GM12878 (cell line): ENCODE measurements at regions not wholly inside any gene's neighbourhood (a gene's known extent, or its start where the extent isn't known, plus 50 kb on each side); places are given as distances from the start of the nearest gene placed in this dataset.

Experiments
- BRCA1 ChIP-seq: IDR thresholded peaks from 2 replicates; pipeline ENCODE4 v1.6.1; 2011; ENCODE audit warnings: low read depth, low read length, improper control_type of control experiment
- EGR1 ChIP-seq, 2 experiments: IDR thresholded peaks; 1 replicate in 1 of 2; 2 replicates in 1 of 2; pipeline ENCODE4 v1.6.1; 2011 to 2012; ENCODE audit warnings: low read depth in 2 of 2, low read length in 2 of 2, borderline replicate concordance in 1 of 2, mild to moderate bottlenecking in 1 of 2, moderate library complexity in 1 of 2
- FOXM1 ChIP-seq: IDR thresholded peaks from 2 replicates; pipeline ENCODE4 v1.6.1; 2012; ENCODE audit warnings: low read depth, mild to moderate bottlenecking, inconsistent platforms, low read length, moderate library complexity
- NBN ChIP-seq: fragments of 450-650 bp; IDR thresholded peaks from 2 replicates; pipeline ENCODE4 v1.6.1; 2016
- POLR2AphosphoS5 ChIP-seq: IDR thresholded peaks from 2 replicates; pipeline ENCODE4 v1.6.1; 2011; ENCODE audit warnings: mild to moderate bottlenecking, low read length, inconsistent platforms
- RFX5 ChIP-seq: IDR thresholded peaks from 2 replicates; pipeline ENCODE4 v1.6.1; 2011; ENCODE audit warnings: low read depth, low read length, improper control_type of control experiment
- TF ChIP-seq, protein P1 (sequence below), 3 experiments: IDR thresholded peaks in 2 of 3; conservative IDR thresholded peaks in 1 of 3; 2 replicates each; pipeline ENCODE4 v1.5.1; 2011; ENCODE audit warnings: low read depth in 3 of 3, low read length in 3 of 3, mild to moderate bottlenecking in 3 of 3, control low read depth in 2 of 3, moderate library complexity in 2 of 3, inconsistent platforms in 1 of 3, mixed read lengths in 1 of 3; ENCODE audit not compliant: control insufficient read depth in 2 of 3, insufficient read depth in 1 of 3; ENCODE audit errors: extremely low read depth in 1 of 3
- TF ChIP-seq, protein P2 (sequence below): IDR thresholded peaks from 2 replicates; pipeline ENCODE4 v1.6.1; 2011; ENCODE audit warnings: low read depth, low read length, improper control_type of control experiment, borderline replicate concordance
- TF ChIP-seq, protein P3 (sequence below): fragments of 450-650 bp; IDR thresholded peaks from 2 replicates; pipeline ENCODE4 v1.6.1; 2014; ENCODE audit warnings: mild to moderate bottlenecking

DNA sequence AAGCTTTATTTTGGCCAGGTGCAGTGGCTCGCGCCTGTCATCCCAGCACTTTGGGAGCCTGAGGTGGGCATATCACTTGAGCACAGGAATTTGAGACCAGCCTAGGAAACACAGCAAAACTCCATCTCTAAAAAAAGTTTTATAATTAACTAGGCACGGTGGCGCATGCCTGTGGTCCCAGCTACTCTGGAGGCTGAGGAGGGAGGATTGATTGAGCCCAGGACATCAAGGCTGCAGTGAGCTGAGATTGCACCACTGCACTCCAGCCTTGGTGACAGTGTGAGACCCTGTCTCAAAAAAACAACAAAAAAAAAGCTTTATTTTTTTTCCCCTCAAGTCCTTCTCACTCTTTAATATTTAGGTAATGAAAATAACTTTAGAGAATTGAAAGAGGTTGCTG is 100.8 kb upstream of the CMC1 start:
- TF ChIP-seq BRCA1: no peak
- TF ChIP-seq RFX5: no peak
- TF ChIP-seq FOXM1: no peak
- TF ChIP-seq, protein P1, sequence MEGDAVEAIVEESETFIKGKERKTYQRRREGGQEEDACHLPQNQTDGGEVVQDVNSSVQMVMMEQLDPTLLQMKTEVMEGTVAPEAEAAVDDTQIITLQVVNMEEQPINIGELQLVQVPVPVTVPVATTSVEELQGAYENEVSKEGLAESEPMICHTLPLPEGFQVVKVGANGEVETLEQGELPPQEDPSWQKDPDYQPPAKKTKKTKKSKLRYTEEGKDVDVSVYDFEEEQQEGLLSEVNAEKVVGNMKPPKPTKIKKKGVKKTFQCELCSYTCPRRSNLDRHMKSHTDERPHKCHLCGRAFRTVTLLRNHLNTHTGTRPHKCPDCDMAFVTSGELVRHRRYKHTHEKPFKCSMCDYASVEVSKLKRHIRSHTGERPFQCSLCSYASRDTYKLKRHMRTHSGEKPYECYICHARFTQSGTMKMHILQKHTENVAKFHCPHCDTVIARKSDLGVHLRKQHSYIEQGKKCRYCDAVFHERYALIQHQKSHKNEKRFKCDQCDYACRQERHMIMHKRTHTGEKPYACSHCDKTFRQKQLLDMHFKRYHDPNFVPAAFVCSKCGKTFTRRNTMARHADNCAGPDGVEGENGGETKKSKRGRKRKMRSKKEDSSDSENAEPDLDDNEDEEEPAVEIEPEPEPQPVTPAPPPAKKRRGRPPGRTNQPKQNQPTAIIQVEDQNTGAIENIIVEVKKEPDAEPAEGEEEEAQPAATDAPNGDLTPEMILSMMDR (IDR thresholded peaks at IDR 0.05 in 2 of 3, conservative IDR thresholded peaks at IDR 0.05 in 1 of 3; ENCODE audit: control insufficient read depth in 2 of 3, extremely low read depth in 1 of 3, insufficient read depth in 1 of 3, low read depth in 3 of 3, low read length in 3 of 3): no peak
- no peak for TF ChIP-seq NBN
- no peak for TF ChIP-seq POLR2AphosphoS5
- TF ChIP-seq EGR1 (IDR thresholded peaks at IDR 0.05; ENCODE audit: borderline replicate concordance in 1 of 2, low read depth in 2 of 2, low read length in 2 of 2): no peak
- TF ChIP-seq, protein P2, sequence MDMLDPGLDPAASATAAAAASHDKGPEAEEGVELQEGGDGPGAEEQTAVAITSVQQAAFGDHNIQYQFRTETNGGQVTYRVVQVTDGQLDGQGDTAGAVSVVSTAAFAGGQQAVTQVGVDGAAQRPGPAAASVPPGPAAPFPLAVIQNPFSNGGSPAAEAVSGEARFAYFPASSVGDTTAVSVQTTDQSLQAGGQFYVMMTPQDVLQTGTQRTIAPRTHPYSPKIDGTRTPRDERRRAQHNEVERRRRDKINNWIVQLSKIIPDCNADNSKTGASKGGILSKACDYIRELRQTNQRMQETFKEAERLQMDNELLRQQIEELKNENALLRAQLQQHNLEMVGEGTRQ: no peak
- TF ChIP-seq, protein P3, sequence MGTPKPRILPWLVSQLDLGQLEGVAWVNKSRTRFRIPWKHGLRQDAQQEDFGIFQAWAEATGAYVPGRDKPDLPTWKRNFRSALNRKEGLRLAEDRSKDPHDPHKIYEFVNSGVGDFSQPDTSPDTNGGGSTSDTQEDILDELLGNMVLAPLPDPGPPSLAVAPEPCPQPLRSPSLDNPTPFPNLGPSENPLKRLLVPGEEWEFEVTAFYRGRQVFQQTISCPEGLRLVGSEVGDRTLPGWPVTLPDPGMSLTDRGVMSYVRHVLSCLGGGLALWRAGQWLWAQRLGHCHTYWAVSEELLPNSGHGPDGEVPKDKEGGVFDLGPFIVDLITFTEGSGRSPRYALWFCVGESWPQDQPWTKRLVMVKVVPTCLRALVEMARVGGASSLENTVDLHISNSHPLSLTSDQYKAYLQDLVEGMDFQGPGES: no peak
